ENCODE measurements at regions not wholly inside any gene's neighbourhood (a gene's known extent, or its start where the extent isn't known, plus 50 kb on each side); places are given as distances from the start of the nearest gene placed in this dataset.

DNA sequence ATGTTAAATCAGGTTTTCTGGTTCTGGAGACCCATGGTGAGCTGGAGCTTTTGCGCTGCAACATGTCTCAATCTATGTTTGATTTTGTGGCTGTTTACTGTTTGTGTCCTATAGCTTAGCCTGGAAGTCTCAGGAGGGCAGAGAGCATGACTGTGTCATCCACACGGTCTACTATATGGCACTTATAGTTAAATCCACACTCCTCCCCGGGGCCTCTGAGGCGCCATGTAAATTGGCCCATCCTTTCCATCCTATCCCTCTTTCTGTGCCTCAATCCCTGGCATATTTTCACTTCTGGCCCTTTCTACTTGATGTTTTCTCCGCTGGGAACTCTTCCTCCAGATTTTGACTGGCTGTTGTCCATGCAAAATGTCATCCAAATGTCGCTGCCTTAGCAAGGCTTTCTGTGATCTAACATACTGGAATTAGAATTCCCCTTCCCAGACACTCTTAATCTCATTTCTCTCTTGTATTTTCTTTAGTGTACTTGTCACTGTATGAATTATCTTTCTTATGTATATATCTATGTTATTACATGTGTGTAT lies 560.8 kb upstream of the RGMA start:
- TF ChIP-seq RARB (CRISPR knock-in tag; IDR thresholded peaks at IDR 0.05) (no peak), OSR1 (CRISPR knock-in tag; IDR thresholded peaks at IDR 0.05) (no peak), ZFP30 (CRISPR knock-in tag; IDR thresholded peaks at IDR 0.05) (no peak), TOX (CRISPR knock-in tag; IDR thresholded peaks at IDR 0.05; ENCODE audit: borderline replicate concordance) (no peak), CSDC2 (CRISPR knock-in tag; IDR thresholded peaks at IDR 0.05) (no peak), ISL1 (CRISPR knock-in tag; IDR thresholded peaks at IDR 0.05) (no peak)
- TF ChIP-seq, protein P1, sequence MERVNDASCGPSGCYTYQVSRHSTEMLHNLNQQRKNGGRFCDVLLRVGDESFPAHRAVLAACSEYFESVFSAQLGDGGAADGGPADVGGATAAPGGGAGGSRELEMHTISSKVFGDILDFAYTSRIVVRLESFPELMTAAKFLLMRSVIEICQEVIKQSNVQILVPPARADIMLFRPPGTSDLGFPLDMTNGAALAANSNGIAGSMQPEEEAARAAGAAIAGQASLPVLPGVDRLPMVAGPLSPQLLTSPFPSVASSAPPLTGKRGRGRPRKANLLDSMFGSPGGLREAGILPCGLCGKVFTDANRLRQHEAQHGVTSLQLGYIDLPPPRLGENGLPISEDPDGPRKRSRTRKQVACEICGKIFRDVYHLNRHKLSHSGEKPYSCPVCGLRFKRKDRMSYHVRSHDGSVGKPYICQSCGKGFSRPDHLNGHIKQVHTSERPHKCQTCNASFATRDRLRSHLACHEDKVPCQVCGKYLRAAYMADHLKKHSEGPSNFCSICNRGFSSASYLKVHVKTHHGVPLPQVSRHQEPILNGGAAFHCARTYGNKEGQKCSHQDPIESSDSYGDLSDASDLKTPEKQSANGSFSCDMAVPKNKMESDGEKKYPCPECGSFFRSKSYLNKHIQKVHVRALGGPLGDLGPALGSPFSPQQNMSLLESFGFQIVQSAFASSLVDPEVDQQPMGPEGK (CRISPR knock-in tag; IDR thresholded peaks at IDR 0.05; ENCODE audit: borderline replicate concordance), result no peak
- TF ChIP-seq, protein P2, sequence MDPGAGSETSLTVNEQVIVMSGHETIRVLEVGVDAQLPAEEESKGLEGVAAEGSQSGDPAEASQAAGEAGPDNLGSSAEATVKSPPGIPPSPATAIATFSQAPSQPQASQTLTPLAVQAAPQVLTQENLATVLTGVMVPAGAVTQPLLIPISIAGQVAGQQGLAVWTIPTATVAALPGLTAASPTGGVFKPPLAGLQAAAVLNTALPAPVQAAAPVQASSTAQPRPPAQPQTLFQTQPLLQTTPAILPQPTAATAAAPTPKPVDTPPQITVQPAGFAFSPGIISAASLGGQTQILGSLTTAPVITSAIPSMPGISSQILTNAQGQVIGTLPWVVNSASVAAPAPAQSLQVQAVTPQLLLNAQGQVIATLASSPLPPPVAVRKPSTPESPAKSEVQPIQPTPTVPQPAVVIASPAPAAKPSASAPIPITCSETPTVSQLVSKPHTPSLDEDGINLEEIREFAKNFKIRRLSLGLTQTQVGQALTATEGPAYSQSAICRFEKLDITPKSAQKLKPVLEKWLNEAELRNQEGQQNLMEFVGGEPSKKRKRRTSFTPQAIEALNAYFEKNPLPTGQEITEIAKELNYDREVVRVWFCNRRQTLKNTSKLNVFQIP (CRISPR knock-in tag; IDR thresholded peaks at IDR 0.05; ENCODE audit: borderline replicate concordance, low read depth), result no peak
